Right lobe of liver (tissue), 6 donors: ENCODE measurements at regions not wholly inside any gene's neighbourhood (a gene's known extent, or its start where the extent isn't known, plus 50 kb on each side); places are given as distances from the start of the nearest gene placed in this dataset.

Experiments
- ATAC-seq, 4 donors: fragments of 200-7000 bp; cut with Tn5 transposase; one replicate each; pipeline ENCODE4 v1.9.1; 2020; ENCODE audit warnings: mild to moderate bottlenecking in 4 of 4, moderate library complexity in 4 of 4
- DNase-seq, 3 donors: peaks; one replicate each; pipeline ENCODE4 v3.0.0-alpha.2; 2020
- H3K27ac ChIP-seq, 3 donors: fragments of 200-600 bp; one replicate each; pipeline ENCODE4 v1.8.0; 2022
- H3K27me3 ChIP-seq, 2 donors: fragments of 200-600 bp; one replicate each; pipeline ENCODE4 v1.8.0; 2022
- H3K36me3 ChIP-seq, 4 donors: fragments of 200-600 bp; sonication (generic) in 1 of 4; one replicate each; pipeline versions ENCODE4 v1.5.1 to v1.8.0; 2017 to 2022; ENCODE audit warnings: control low read depth in 1 of 4
- H3K4me1 ChIP-seq, 4 donors: fragments of 200-600 bp; sonication (generic) in 1 of 4; one replicate each; pipeline versions ENCODE4 v1.5.1 to v1.8.0; 2017 to 2022; ENCODE audit warnings: control low read depth in 1 of 4
- H3K4me3 ChIP-seq, 3 donors: fragments of 200-600 bp; one replicate each; pipeline ENCODE4 v1.8.0; 2022
- H3K9me3 ChIP-seq, 4 donors: fragments of 200-600 bp; sonication (generic) in 1 of 4; one replicate each; pipeline versions ENCODE4 v1.5.1 to v1.8.0; 2017 to 2022; ENCODE audit warnings: control low read depth in 1 of 4
- CTCF ChIP-seq, 4 donors: fragments of 200-600 bp in 3 of 4; fragments of 450-650 bp in 1 of 4; IDR thresholded peaks; one replicate each; pipeline versions ENCODE4 v1.5.1 to v1.8.0; 2016 to 2022; ENCODE audit warnings: antibody characterized with exemption in 4 of 4, mild to moderate bottlenecking in 2 of 4
- POLR2A ChIP-seq: fragments of 450-650 bp; IDR thresholded peaks from one replicate; pipeline ENCODE4 v1.6.1; 2017; ENCODE audit warnings: antibody characterized with exemption, mild to moderate bottlenecking
- whole genome bisulfite sequencing: methylation state at CpG from one replicate; pipeline ENCODE4 v1.1.6; 2018; ENCODE audit warnings: low coverage, low lambda C conversion rate; ENCODE audit not compliant: insufficient coverage; ENCODE audit errors: missing lambda C conversion rate; 5-methylcytosine and 5-hydroxymethylcytosine counted together
- intact Hi-C, 2 donors: fragments of 100-400 bp; cut with DNase I; formaldehyde crosslinking; loops; one replicate each; pipeline versions ENCODE4 v1.11.2 to v1.14.1; 2022
- donor health status: DM: no; HTN: yes; CAD: no.
- donor health status: DM: no; HTN: no; CAD: no.
- donor health status: DM: no; HTN: no; CAD: no.
- donor health status: DM: no; HTN: yes; CAD: no.
- donor health status: DM: no; HTN: yes; CAD: no.

DNA sequence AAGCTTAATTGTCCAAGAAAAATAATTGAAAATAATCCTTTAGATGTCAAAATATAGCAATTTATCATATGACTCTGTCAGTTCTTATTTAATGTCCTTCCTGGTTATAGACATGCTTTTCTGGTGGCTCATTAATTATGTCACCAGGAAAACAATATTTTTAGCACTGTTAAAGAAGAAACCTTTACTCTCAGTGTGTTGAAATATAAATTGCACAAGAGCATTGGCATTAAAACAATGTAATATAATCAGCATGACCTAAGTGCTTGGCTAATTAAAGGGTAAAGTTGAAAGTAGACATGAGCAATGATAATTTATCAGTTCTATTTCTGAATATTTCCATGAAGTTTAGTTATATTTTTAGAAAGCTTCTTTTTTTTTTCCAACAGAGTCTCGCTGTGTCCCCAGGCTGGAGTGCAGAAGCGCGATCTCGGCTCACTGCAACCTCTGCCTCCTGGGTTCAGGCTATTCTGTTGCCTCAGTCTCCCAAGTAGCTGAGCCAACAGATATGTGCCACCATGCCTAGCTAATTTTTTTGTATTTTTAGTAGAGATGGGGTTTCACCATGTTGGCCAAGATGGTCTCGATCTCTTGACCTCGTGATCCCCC is 232.3 kb downstream of the JRKL start:
- no peaks in the 10 kb centered on the region for H3K36me3 ChIP-seq
- ATAC-seq: peak in 1 of 4 donors; percentile 63
- intact Hi-C loops: no loop called here
- no peak overlapping the region for H3K4me3 ChIP-seq
- WGBS: 65% methylated on average over 6 of the region's 6 CpGs
- H3K27ac ChIP-seq: no peak overlapping the region
- TF ChIP-seq CTCF (IDR thresholded peaks at IDR 0.05): no peak
- TF ChIP-seq POLR2A: no peak
- no peaks in the 10 kb centered on the region for H3K4me1 ChIP-seq
- no peaks in the 10 kb centered on the region for H3K9me3 ChIP-seq
- no peaks in the 10 kb centered on the region for H3K27me3 ChIP-seq
- no peak for DNase-seq

- DNase-seq (no peak), ATAC-seq (no peak)
- Histone ChIP-seq H3K4me3 (no peak overlapping the region), H3K4me1 (no peaks in the 10 kb centered on the region), H3K9me3 (no peaks in the 10 kb centered on the region), H3K27me3 (no peaks in the 10 kb centered on the region), H3K36me3 (no peaks in the 10 kb centered on the region), H3K27ac (no peak overlapping the region)
- 42% methylated on average over 2 of the region's 2 CpGs for WGBS
- TF ChIP-seq POLR2A: no peak
- TF ChIP-seq CTCF (IDR thresholded peaks at IDR 0.05): no peak
- intact Hi-C loops: no loop called here
Observed at GRCh38 chr11:96624126-96624525, 234.3 kb downstream of the JRKL start.

- H3K27me3 ChIP-seq: no peaks in the 10 kb centered on the region
- H3K9me3 ChIP-seq: no peaks in the 10 kb centered on the region
- no peak overlapping the region for H3K4me3 ChIP-seq
- no peak for ATAC-seq
- no peak for DNase-seq
- no peak overlapping the region for H3K27ac ChIP-seq
- intact Hi-C loops: no loop called here
- H3K36me3 ChIP-seq: no peaks in the 10 kb centered on the region
- H3K4me1 ChIP-seq: no peaks in the 10 kb centered on the region
- WGBS: 28% methylated on average over 2 of the region's 2 CpGs
- TF ChIP-seq CTCF (IDR thresholded peaks at IDR 0.05) (no peak), POLR2A (no peak)
Observed at GRCh38 chr11:96627376-96627775, 237.6 kb downstream of the JRKL start.

DNA sequence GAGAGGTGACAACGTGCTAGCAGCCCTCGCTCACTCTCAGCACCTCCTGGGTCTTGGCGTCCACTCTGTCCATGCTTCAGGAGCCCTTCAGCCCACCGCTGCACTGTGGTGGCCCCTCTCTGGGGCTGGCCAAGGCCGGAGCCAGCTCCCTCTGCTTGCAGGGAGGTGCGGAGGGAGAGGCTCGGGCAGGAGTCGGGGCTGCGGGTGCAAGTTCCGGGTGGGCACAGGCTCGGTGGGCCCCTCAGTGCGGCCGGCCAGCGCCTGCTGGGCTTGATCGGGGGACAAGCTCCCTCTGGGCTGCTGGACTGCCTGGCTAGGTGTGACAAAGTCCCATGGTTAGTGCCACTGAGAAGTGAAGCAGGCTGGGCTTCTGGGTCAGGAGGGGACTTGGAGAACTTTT is 245.8 kb downstream of the JRKL start:
- no peaks in the 10 kb centered on the region for H3K9me3 ChIP-seq
- H3K27ac ChIP-seq: no peak overlapping the region
- DNase-seq (no peak), ATAC-seq (peak in 1 of 4 donors; percentile 23)
- WGBS: 79% methylated on average over 5 of the region's 15 CpGs
- no peak overlapping the region for H3K4me3 ChIP-seq
- H3K4me1 ChIP-seq: no peaks in the 10 kb centered on the region
- H3K27me3 ChIP-seq: no peaks in the 10 kb centered on the region
- intact Hi-C loops: no loop called here
- TF ChIP-seq POLR2A: no peak
- no peak for TF ChIP-seq CTCF (IDR thresholded peaks at IDR 0.05)
- no peaks in the 10 kb centered on the region for H3K36me3 ChIP-seq

DNA sequence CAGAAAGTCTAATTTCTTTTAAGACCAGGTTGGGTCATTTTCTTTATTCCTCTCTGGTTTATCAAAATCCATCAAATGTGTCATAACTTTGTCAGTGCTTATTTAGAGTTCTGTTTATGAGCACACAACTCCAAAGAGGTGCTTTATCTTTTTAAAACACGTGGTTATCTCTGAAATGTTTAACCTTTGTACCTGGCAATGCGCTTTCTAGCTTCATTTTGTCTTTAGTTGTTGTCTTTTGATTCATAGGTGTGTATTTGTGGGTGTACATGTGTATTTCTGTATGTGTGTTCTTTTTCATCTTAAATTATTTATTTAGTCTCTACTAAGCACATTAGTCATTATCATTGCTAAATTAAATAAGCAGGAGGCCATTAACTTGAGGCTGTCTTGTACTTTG is 251.4 kb downstream of the JRKL start:
- no peak for DNase-seq
- intact Hi-C loops: no loop called here
- Histone ChIP-seq H3K4me3 (no peak overlapping the region), H3K4me1 (no peaks in the 10 kb centered on the region), H3K27ac (no peak overlapping the region), H3K9me3 (no peaks in the 10 kb centered on the region), H3K27me3 (no peaks in the 10 kb centered on the region), H3K36me3 (no peaks in the 10 kb centered on the region)
- 28% methylated on average over 2 of the region's 2 CpGs for WGBS
- TF ChIP-seq POLR2A (no peak), CTCF (IDR thresholded peaks at IDR 0.05) (no peak)
- no peak for ATAC-seq
